ENCODE measurements at regions not wholly inside any gene's neighbourhood (a gene's known extent, or its start where the extent isn't known, plus 50 kb on each side); places are given as distances from the start of the nearest gene placed in this dataset.

GRCh38 chr16:80114699-80115098, 426.1 kb upstream of the DYNLRB2 start:
- TF ChIP-seq, protein P1, sequence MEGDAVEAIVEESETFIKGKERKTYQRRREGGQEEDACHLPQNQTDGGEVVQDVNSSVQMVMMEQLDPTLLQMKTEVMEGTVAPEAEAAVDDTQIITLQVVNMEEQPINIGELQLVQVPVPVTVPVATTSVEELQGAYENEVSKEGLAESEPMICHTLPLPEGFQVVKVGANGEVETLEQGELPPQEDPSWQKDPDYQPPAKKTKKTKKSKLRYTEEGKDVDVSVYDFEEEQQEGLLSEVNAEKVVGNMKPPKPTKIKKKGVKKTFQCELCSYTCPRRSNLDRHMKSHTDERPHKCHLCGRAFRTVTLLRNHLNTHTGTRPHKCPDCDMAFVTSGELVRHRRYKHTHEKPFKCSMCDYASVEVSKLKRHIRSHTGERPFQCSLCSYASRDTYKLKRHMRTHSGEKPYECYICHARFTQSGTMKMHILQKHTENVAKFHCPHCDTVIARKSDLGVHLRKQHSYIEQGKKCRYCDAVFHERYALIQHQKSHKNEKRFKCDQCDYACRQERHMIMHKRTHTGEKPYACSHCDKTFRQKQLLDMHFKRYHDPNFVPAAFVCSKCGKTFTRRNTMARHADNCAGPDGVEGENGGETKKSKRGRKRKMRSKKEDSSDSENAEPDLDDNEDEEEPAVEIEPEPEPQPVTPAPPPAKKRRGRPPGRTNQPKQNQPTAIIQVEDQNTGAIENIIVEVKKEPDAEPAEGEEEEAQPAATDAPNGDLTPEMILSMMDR (IDR thresholded peaks at IDR 0.05) = no peak
- TF ChIP-seq TCF7L2 (IDR thresholded peaks at IDR 0.05; ENCODE audit: low read depth, low read length) = no peak
